ENCODE measurements at regions not wholly inside any gene's neighbourhood (a gene's known extent, or its start where the extent isn't known, plus 50 kb on each side); places are given as distances from the start of the nearest gene placed in this dataset.

DNA sequence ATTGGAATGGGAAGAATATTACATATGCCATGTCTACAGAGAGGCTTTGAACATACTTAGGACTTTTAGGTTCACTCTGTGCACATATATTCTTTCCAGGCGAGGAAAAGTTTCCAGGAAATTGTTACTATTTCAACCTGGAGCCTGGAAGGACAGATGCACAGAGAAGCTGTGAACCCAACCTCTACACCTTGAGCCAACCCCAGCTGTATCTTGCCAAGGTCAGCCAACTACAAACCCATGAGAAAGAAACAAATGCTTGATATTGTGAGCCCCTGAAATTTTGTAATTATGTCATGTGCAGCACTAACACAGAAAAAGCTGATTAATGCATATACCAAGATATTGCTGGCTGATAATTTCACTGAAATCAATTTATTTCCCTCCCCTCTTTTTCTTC is 404.9 kb downstream of the GLRX3 start:
- TF ChIP-seq, protein P1, sequence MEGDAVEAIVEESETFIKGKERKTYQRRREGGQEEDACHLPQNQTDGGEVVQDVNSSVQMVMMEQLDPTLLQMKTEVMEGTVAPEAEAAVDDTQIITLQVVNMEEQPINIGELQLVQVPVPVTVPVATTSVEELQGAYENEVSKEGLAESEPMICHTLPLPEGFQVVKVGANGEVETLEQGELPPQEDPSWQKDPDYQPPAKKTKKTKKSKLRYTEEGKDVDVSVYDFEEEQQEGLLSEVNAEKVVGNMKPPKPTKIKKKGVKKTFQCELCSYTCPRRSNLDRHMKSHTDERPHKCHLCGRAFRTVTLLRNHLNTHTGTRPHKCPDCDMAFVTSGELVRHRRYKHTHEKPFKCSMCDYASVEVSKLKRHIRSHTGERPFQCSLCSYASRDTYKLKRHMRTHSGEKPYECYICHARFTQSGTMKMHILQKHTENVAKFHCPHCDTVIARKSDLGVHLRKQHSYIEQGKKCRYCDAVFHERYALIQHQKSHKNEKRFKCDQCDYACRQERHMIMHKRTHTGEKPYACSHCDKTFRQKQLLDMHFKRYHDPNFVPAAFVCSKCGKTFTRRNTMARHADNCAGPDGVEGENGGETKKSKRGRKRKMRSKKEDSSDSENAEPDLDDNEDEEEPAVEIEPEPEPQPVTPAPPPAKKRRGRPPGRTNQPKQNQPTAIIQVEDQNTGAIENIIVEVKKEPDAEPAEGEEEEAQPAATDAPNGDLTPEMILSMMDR (IDR thresholded peaks at IDR 0.05): no peak
- no peak for TF ChIP-seq POLR2A (IDR thresholded peaks at IDR 0.05)
